Astrocyte of the cerebellum (primary cell): ENCODE measurements at regions not wholly inside any gene's neighbourhood (a gene's known extent, or its start where the extent isn't known, plus 50 kb on each side); places are given as distances from the start of the nearest gene placed in this dataset.
"Not testable (repeated sequence)": the region's sequence is repeated elsewhere in the genome, so short reads cannot be mapped to it uniquely, and the experiment has no call there.

ENCODE experiments used
- DNase-seq: peaks from one replicate; pipeline ENCODE4 v3.0.0-alpha.2; 2011; ENCODE audit warnings: low read depth
- H3K4me3 ChIP-seq: 2 replicates; pipeline ENCODE4 v1.5.1; 2011; ENCODE audit warnings: mild to moderate bottlenecking, low read depth, low read length, moderate library complexity
- in situ Hi-C: cut with HindIII; loops from 2 replicates; pipeline ENCODE4 v1.10.0; 2017; ENCODE audit warnings: low sequenced_read_pairs
- TF ChIP-seq, protein P1 (sequence below): IDR thresholded peaks from 2 replicates; pipeline ENCODE4 v1.5.1; 2012; ENCODE audit warnings: low read length, low read depth, moderate library complexity, mild to moderate bottlenecking; ENCODE audit errors: missing control alignments

DNA sequence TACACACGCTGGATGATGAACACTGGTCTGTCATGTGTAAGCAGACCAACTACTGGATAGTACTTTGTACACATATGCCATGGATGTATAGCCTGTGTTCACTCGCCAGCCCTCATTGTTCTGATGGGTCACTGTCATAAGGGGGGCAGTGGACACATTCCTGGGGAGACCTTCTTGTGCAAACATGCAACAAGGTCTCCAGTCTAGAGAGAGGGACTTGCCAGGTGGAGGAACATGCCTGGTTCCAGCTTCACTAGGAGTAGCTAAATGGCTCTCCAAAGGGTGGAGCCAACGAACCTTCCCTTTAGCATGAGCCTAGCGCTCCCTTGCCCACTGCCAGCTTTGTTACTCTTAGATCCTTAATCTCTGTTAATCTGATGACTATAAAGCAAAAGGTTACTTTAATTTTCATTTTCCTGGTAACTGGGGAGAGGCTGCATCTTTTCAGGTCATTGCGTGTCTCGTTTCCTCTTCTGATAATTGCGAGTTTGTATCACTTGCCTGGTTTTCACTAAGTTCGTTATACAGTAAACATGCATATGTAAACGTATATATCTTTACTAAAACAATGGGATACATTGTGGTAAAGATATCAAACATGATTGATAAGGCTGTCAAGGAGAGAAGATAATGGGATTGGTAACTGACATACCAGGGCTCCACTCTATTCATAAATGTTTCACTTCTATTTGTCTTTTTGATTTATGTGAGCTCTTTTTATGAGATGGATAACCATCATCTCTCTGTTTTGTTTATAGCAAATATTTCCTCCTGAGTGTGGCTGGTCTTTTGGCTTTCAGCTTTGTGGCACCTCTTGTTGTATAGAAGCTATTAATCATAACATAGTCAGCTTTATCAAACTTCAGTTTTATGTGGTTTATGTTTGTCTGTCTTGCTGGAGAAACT lies 235.2 kb upstream of the SGCG start:
- H3K4me3 ChIP-seq = no peak overlapping the region
- no peak for DNase-seq
- TF ChIP-seq, protein P1, sequence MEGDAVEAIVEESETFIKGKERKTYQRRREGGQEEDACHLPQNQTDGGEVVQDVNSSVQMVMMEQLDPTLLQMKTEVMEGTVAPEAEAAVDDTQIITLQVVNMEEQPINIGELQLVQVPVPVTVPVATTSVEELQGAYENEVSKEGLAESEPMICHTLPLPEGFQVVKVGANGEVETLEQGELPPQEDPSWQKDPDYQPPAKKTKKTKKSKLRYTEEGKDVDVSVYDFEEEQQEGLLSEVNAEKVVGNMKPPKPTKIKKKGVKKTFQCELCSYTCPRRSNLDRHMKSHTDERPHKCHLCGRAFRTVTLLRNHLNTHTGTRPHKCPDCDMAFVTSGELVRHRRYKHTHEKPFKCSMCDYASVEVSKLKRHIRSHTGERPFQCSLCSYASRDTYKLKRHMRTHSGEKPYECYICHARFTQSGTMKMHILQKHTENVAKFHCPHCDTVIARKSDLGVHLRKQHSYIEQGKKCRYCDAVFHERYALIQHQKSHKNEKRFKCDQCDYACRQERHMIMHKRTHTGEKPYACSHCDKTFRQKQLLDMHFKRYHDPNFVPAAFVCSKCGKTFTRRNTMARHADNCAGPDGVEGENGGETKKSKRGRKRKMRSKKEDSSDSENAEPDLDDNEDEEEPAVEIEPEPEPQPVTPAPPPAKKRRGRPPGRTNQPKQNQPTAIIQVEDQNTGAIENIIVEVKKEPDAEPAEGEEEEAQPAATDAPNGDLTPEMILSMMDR = no peak
- in situ Hi-C loops = no loop called here

DNA sequence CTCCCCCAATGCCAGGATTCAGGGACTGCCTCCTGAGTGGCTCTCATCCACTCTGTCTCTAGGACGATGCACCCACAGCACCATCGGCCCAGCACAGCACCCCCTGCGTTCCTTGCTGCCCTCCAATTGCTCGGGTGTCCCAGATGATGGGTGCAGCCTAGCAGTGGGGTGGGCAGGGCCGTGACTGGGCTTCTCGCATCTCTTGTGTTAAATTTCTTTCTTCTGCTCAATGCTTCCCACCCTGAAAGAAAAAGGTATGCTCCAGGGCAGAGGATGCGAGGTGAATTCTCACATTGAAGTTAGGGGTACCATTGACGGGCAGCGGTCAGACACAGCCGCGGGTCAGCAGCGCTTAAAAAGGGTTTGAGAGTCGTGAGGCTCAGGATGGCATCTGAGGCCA lies 232.4 kb upstream of the SGCG start:
- DNase-seq = no peak
- in situ Hi-C loops = no loop called here
- H3K4me3 ChIP-seq = no peak overlapping the region
- TF ChIP-seq, protein P1 = no peak

DNA sequence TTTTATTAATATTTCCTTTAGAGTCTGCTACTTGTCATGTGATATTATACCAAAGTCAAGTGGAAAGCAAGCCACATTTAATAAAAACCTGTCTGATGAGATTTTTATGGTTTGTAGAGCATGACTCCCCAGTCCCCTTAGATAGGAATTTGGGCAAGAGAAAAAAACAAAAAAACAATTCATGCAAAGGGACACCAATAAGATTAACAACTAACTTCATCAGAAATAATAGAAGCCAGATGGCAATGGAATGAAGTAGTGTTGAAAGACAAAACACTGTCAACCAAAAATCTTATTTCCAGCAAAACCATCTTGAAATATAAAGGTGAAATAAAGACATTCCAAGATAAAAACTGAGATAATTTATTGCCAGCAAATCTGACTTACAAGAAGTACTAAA lies 228.8 kb upstream of the SGCG start:
- in situ Hi-C loops, H3K4me3 ChIP-seq, DNase-seq: not testable (repeated sequence)

DNA sequence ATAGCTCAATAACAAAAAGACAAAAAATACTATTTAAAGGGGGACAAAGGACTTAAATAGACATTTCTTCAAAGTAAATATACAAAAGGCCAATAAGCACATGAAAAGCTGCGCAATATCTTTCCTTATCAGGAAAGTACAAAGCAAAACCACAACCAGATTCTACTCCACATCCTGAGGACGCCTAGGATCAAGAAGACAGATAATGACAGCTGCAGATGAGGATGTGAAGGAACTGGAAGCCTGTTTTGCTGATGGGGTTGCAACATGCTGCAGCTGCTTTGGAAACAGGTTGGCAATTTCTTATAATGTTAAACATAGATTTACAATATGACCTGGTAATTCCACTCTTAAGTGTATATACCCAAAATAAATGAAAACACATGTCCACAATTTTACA lies 225.6 kb upstream of the SGCG start:
- DNase-seq, in situ Hi-C loops, H3K4me3 ChIP-seq: not testable (repeated sequence)

DNA sequence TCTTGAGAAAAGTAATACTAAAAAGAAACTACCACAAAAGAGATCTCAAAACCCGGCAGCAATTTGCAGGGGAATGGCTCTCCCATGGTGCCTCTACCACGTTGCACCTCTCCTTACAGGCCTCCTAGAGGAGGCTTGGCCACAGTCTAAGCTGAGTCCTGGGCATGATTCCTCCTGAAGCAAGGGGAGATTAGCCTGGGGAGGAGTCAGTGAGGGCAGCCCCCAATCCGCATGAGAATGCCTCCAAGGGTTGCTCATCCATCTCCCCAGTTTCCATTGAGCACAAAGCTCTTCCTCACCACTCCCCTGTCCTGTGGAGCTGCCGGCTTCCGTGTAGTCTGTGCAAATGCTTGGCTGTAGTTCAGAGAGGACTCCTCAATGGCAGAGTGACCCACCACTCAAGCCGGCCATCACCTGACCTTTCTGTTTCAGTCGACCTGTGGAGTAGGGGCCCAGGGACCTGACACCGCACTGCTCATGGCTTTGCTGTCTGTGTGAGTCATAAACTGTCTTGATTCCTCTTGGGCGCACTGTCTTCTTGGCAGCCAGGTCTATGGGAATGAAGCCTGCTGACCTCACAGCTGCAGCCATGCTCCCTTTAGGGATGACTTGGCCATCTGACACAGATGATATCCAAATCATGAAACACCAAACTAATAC lies 224.2 kb upstream of the SGCG start:
- in situ Hi-C loops, H3K4me3 ChIP-seq, DNase-seq: not testable (repeated sequence)

DNA sequence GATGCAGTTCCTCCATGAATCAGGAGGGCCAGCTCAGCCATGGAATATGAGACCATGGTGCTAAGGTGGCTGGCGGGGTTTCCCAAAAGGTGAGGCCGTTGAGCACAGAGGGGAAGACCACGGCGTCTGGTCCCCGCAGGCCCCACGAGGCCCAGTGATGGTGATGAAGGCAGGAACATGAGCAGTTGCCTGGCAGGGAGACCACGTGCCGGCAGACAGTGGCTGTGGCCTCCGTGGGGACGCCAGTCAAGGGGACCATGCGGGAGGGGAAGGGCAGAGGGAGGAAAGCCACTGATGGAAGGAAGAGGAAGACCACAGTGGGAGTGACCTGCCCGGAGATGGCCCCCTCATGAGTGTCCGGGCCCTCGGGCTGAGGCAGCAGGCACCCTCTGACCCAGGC lies 220.9 kb upstream of the SGCG start:
- H3K4me3 ChIP-seq, DNase-seq, in situ Hi-C loops: not testable (repeated sequence)

DNA sequence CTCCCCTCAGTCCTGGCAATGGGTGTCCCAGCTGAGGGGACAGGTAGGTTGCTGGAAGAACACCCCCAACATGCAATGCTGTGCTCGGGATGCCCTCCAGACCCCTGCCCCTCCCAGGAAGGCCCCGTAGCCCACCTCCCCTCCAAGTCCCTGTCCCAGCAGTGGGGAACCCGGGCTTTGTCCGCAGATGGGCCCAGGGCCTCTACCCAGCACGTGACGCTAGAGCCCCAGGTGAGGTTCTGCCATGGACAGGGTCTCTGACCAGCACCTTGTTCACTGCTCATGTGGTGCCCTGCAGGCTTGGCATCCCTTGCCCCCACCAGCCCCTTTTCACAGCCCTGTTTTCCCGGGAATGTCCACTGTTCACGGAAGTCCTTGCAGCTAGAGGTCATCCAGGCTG lies 220.0 kb upstream of the SGCG start:
- TF ChIP-seq, protein P1 = no peak
- in situ Hi-C loops = no loop called here

DNA sequence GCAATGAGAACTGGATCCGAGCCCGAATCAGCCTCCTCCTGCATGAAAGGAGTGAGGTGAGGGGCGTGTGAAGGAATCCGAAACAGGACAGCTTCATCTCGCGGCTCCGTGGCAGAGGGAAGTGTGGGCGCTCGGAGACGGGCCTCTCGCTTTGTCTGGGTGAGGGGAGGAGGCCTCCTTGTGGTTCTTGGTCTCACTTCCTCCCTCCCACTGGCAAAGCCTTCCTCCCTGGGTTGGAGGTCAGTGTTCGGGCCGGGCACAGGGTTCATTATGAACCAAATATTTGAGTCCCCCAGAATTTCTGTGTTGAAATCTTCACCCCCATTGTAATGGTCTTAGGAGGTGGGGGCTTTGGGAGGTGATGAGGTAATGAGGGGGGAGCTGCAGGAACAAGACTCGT lies 219.4 kb upstream of the SGCG start:
- in situ Hi-C loops, DNase-seq, H3K4me3 ChIP-seq: not testable (repeated sequence)

More for the DNA sequence above, 220.0 kb upstream of the SGCG start:
- no peak for DNase-seq
- H3K4me3 ChIP-seq = no peak overlapping the region

DNA sequence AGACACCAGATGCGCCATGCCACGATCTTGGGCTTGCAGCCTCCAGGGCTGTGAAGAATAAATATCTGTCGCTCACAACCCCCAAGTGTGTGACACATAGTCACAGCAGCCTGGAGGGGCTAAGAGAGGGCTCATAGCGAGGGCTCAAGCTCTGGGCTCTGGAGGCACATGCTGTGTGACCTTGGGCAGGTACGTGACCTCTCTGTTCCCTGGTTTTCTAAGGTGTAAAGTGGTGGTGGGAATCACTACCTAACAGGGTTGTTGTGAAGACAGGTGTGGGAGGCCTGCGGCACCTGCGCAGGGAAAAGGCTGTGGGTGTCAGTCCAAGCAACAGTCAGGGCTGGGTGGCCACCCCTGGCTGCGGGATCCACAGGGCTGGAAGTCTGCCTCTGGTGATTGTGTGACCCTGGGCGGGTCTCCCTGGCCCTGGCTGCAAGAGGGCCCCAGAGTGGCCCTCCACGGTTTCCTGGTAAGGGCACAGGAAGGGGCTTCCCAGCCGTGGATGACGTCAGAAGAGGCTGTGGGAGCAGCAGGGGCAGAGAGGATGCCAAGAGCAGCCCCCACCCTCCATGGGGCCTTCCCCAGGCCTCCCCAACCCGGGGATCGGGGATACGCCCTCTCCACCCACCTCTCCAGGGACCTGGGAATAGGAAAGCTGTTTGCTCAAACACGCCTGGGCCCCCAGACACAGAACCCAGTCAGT lies 218.8 kb upstream of the SGCG start:
- in situ Hi-C loops = no loop called here
- TF ChIP-seq, protein P1 = no peak
- DNase-seq = no peak
- H3K4me3 ChIP-seq = no peak overlapping the region

DNA sequence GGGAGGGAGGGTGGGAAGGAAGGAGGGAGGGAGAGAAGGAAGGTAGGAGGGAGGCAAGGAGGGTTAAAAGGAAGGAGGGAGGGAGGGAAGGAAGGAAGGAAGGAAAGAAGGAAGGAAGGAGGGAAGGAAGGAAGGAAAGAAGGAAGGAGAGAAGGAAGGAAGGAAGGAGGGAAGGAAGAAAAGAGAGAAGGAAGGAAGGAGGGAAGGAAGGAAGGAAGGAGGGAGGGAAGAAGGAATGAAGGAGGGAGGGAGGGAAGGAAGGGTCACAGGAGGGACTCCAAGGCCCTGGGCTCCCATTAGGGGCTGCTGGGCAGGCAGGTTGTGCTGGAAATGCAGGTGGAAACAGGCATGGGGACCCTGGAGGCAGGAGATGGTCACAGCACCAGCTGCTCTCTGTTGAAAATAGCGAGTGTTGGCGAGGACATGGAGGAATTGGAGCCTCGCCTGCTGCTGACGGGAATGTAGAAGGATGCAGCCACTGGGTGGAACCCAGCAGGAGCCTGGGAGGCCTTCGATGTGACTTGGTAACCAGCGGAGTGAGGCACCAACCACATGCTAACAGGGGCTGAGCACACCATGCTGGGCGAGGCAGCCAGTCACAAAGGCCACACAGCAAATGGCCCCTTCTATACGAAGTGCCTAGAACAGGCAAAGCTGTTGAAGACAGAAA lies 217.3 kb upstream of the SGCG start:
- H3K4me3 ChIP-seq, DNase-seq, in situ Hi-C loops: not testable (repeated sequence)
